GM19468 (cell line): ENCODE measurements at regions not wholly inside any gene's neighbourhood (a gene's known extent, or its start where the extent isn't known, plus 50 kb on each side); places are given as distances from the start of the nearest gene placed in this dataset.
"Not testable (repeated sequence)": the region's sequence is repeated elsewhere in the genome, so short reads cannot be mapped to it uniquely, and the experiment has no call there.

Experiments used
- ATAC-seq: cut with Tn5 transposase; IDR thresholded peaks from one replicate; pipeline ENCODE4 v1.9.1; 2021; ENCODE audit warnings: mild to moderate bottlenecking, moderate library complexity, moderate number of reproducible peaks; ENCODE audit not compliant: unreplicated experiment; ENCODE audit errors: extremely low read depth

- no peak for ATAC-seq
These were observed 208.1 kb downstream of the CAVIN4 start for GRCh38 chr9:100785946-100786345.

- no peak for ATAC-seq
These were observed 216.9 kb downstream of the CAVIN4 start for GRCh38 chr9:100794738-100795269.

DNA sequence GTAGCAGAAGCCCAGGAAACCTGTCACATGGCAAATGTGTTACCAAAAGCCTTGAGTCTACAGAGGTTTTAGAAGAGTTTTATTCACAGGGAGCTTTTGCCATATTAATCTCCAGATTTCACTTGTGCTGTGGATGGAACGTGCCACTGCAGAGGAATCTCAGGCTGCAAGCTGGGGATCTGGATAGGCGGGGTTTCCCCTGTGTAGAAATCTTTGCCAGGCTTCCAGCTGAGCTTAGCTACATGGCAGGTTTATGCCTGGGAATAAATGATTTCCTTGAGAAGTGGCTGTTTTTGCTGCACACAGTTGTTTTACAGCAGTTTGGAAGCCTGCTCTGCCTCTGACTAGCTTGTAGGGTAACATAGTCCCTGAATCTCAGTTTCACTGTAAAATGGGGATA is 224.6 kb upstream of the PLPPR1 start:
- no peak for ATAC-seq

DNA sequence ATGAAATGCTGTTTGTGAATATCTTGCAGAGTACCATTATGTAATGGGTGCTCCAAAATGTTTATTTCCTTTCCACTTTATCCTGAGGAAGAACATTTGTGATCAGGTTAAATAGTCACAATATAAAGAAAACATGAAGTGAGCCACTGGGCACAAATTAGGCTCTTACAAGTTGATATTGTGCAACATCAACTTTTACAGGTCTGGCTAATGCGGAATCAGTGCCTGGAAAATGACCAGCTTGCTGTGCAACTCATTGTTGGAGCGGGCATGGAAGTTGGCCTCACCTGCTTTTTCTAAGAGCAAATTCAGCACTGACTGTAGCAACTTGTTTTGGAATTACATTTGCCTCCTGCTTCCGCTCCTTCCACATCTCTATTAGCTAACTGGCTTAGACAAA is 216.9 kb upstream of the PLPPR1 start:
- ATAC-seq: no peak

- ATAC-seq: no peak
These were observed 214.7 kb upstream of the PLPPR1 start for GRCh38 chr9:100813871-100814270.

DNA sequence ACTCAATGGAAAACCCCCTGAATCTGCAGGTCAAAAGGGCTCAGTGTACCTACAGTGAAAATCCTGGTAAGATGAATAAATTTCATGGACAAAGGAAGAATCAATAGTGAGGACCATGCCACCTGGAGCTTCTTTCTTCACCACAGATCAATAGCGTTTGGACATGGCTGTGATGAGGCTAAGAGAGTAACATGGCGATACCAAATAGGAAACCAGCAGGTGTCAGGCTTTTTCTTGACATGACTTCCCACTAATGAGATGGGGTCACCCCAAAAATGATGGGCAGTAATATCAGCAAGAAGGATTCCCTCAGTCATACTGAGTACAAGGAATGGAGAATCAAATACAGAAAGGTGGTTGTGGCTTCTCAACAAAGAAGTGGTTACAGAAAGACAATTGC is 208.5 kb upstream of the PLPPR1 start:
- no peak for ATAC-seq

- not testable (repeated sequence) for ATAC-seq
These were observed 195.5 kb upstream of the PLPPR1 start for GRCh38 chr9:100833035-100833434.

DNA sequence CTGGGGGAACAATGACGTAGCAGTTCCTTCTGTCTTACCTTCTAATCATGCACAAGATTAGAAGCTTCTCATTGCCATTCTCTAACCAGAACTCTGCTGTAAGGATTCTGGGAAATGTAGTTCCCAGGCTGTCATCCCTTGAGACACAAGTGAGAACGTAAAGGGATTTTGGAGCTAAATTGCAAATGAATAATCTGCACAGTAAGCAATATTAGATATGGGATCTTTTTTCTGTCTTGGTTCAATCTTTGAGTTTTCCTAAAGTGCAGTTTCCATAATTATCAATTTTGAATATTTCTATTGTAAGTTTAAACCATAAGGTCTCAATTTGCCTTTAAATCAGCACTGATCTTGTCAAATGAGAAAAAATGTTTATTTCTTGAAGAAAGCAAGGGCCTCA is 189.7 kb upstream of the PLPPR1 start:
- no peak for ATAC-seq

GRCh38 chr9:100848726-100849125 is 179.8 kb upstream of the PLPPR1 start:
- ATAC-seq: no peak

- ATAC-seq: no peak
These were observed 176.4 kb upstream of the PLPPR1 start for GRCh38 chr9:100852088-100852487.

GRCh38 chr9:100856238-100856637 is 172.3 kb upstream of the PLPPR1 start:
- ATAC-seq: no peak

DNA sequence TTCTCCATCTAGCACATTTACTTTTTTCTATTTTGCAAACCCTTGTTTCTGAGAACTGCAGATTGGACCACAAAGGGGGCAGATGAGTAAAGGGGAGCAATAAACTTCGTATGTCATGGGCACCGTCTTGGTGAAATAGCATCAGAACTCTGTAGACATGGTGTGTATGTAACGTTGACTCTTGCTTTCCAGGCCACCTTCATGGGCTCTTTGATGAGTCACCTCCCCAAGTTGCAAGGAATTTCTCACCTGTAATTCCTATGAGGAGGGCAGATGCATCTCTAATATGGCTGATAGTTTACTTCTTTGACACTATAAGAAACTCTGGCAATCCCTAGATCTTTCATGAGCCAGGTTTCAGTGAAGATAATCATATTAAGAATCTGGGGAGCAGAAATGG is 163.4 kb upstream of the PLPPR1 start:
- no peak for ATAC-seq

DNA sequence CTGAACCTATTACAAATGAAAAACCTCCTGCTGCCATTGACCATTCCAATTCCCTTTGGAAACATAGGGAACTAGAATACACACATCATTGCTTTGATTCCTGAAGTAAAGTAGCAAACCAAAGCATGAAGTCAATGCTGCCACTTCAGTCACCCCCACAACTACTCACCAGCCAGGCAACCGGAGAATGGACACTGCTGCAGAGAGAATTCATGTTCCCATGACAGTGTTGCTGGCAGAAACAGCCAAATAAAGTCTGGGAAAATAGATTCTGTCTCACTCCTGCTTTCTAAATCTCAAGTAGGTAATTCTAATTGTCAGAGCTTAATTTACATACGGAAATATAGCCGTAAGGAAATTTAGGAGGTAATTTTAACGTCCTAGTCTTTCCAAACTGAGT is 162.9 kb upstream of the PLPPR1 start:
- ATAC-seq: no peak

DNA sequence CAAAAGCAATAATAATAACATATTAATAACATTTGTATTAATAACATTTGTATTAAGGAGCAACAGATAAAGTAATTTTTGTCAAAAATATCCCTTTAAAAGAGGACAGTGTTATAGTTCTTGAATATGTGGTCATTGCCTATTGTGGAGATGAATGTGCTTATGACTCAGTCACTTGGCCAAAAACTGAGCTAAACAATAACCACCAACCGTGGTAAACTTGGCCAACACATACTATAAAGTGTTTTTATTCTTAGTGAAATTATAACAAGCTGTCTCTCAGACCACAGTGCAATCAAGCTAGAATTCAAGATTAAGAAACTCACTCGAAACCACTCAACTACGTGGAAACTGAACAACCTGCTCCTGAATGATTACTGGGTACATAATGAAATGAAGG is 159.2 kb upstream of the PLPPR1 start:
- ATAC-seq: no peak

- ATAC-seq: no peak
These were observed 148.6 kb upstream of the PLPPR1 start for GRCh38 chr9:100879884-100880283.

DNA sequence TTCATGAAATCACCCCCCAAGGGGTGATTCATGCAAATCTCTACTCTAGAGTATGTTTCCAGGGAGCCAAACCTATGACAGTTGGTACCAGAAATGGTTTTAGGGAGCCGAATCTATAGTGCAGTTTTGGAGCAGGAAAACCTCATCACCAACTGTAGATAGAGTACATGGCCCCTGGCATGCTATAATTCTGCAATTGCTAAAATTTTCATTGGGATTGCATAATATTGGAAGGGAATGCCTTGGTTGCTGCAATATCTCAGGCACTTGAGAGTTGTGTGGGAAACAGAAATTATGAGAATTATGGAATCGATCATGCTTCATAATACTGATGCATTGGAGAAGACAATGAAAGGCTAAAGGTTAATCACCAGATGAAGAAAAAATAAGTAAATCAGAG is 148.2 kb upstream of the PLPPR1 start:
- ATAC-seq: no peak

DNA sequence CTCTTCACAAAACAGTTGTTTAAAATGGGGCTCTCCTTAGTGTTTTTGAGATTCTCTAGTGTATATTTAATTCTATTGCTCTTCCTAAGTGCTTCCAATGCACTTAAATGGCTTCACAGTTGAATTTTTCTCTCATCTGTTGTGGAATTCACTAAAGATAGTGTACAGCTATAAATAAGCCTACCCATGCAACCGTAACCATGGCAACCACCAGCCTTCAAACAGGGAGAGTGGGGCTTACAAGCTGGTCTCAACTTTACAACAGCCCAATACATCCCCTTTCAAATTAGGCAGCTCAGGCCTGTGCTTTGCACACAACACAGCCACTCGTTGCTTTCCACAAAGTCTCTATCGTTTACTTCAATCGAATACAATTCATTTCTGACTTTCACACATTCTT is 144.0 kb upstream of the PLPPR1 start:
- ATAC-seq: no peak

DNA sequence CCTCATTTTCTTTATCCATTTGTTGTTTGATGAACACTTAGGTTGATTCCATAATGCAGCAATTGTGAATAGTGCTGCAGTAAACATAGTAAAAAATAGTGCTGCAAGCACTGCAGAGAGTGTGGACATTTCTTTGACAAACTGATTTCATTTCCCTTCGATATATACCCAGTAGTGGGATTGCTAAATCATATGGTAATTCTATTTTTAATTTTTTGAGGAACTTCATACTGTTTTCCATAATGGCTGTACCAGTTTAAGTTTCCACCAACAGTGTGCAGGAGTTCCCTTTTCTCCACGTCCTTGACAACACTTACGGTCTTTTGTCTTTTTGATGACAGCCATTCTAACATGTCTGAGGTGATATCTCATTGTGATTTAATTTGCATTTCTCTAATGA is 138.2 kb upstream of the PLPPR1 start:
- no peak for ATAC-seq

GRCh38 chr9:100911273-100911672 is 117.3 kb upstream of the PLPPR1 start:
- no peak for ATAC-seq

GRCh38 chr9:100913257-100913656 is 115.3 kb upstream of the PLPPR1 start:
- no peak for ATAC-seq

- ATAC-seq: no peak
These were observed 114.3 kb upstream of the PLPPR1 start for GRCh38 chr9:100914266-100914665.

DNA sequence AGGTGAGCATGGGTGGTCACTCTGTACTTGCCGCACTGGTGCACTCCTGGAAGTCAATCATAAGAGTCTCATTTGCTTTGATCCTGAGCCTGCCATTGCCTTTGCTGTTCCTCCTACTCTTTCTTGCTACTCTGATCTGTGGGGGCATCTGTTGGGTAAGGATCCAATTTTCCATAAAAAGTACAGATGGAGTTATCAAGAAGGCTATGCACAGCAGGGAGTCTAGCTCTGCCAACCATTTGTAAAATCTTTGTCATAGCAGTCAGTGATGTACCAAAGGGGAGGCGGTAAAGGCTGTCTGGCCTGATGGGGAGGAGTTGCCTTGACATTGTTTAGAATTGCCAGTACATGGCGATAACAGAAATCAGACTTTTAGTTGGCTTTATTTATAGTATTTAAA is 109.0 kb upstream of the PLPPR1 start:
- no peak for ATAC-seq

DNA sequence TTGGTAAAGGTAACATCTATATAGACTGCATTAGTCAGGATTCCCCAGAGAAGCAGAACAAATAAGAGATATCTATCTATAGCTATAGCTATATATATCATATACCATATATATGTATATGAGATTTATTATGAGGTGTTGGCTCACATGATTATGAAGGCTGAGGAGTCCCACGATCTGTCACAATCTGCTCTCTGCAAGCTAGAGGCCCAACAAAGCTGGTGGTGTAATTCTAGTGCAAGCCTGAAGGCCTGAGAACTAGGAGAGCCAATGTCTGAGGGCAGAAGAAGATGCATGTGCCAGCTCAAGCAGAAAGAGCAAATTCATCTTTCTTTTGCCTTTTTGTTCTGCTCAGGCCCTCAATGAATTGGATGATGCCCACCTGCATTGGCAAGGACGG is 102.2 kb upstream of the PLPPR1 start:
- ATAC-seq: no peak
